GM12891 (cell line): ENCODE measurements at regions not wholly inside any gene's neighbourhood (a gene's known extent, or its start where the extent isn't known, plus 50 kb on each side); places are given as distances from the start of the nearest gene placed in this dataset.

Experiments used
- POLR2A ChIP-seq: IDR thresholded peaks from 2 replicates; pipeline ENCODE4 v1.6.1; 2011; ENCODE audit warnings: low read depth, low read length, control low read depth
- POLR2AphosphoS5 ChIP-seq: IDR thresholded peaks from 2 replicates; pipeline ENCODE4 v1.6.1; 2011; ENCODE audit warnings: low read depth, low read length, control low read depth

GRCh38 chr17:72492494-72492893 is 371.7 kb downstream of the SOX9 start:
- no peak for TF ChIP-seq POLR2A
- TF ChIP-seq POLR2AphosphoS5, result no peak
